Spleen (tissue), 7 donors: ENCODE measurements at regions not wholly inside any gene's neighbourhood (a gene's known extent, or its start where the extent isn't known, plus 50 kb on each side); places are given as distances from the start of the nearest gene placed in this dataset.

Experiments
- CTCF ChIP-seq, 11 experiments: fragments of 200-600 bp in 7 of 11; fragments of 450-650 bp in 4 of 11; sonication (generic) in 4 of 11; IDR thresholded peaks in 8 of 11; conservative IDR thresholded peaks in 3 of 11; 1 replicate in 7 of 11; 2 replicates in 4 of 11; pipeline versions ENCODE4 v1.4.0 to v1.8.0; 2016 to 2021; ENCODE audit warnings: antibody characterized with exemption in 11 of 11, inconsistent platforms in 4 of 11, mild to moderate bottlenecking in 1 of 11
- POLR2A ChIP-seq, 3 donors: fragments of 450-650 bp; IDR thresholded peaks; one replicate each; pipeline ENCODE4 v1.5.1; 2017; ENCODE audit warnings: antibody characterized with exemption in 3 of 3, mild to moderate bottlenecking in 1 of 3
- POLR2AphosphoS5 ChIP-seq, 3 donors: sonication (generic); formaldehyde crosslinking; IDR thresholded peaks; one replicate each; pipeline ENCODE4 v1.5.1; 2017; ENCODE audit warnings: antibody characterized with exemption in 3 of 3
- donor health status: DM: no; HTN: no; CAD: no; lungs with moderate emphysema.
- donor health status: DM: no; HTN: no; CAD: no.
- donor health status: DM: no; HTN: no; CAD: no.

DNA sequence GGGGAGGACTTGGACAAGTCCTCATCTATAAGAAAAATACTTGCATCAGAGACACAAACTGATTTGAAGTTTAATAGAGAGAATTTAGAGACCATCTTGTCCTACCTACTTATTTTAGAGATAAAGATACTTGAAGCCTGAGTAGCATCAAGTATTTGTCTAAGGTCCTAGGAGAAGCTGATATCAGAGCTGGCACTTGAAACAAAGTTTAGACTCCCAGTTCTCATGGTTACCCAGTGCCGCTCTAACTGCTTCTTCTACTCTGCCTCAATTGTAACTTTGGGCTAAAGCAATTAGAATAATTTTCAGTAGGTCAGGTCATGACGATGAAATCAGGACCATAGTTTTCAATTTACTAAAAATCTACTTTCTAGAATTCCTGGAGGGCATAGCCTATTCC, 123.9 kb upstream of the CADPS start:
- TF ChIP-seq POLR2A (IDR thresholded peaks at IDR 0.05): no peak
- no peak for TF ChIP-seq CTCF (IDR thresholded peaks at IDR 0.05 in 8 of 11, conservative IDR thresholded peaks at IDR 0.05 in 3 of 11)
- TF ChIP-seq POLR2AphosphoS5 (IDR thresholded peaks at IDR 0.05): no peak
